A673 (cell line): ENCODE measurements at regions not wholly inside any gene's neighbourhood (a gene's known extent, or its start where the extent isn't known, plus 50 kb on each side); places are given as distances from the start of the nearest gene placed in this dataset.
A peak's percentile ranks its signal among the peaks of the same experiment; 100 is the strongest.

Source experiments
- BruUV-seq: library from RNA; stranded (reverse); fragments of 400-500 nt; replicated peaks from 2 replicates; lab custom pipeline; 2021; lab: Mats Ljungman, UMichigan
- CTCF ChIA-PET: fragments of 300-600 bp; sonication (Branson Sonifier 250); formaldehyde crosslinking; loops from one replicate; lab custom pipeline; 2022; ENCODE audit warnings: antibody characterized with exemption; lab: Charles Lee
- POLR2A ChIA-PET: fragments of 300-600 bp; sonication (Branson Sonifier 250); formaldehyde crosslinking; loops from one replicate; lab custom pipeline; 2022; ENCODE audit warnings: antibody characterized with exemption; ENCODE audit not compliant: low non-redundant PET; lab: Charles Lee
- DNase-seq: peaks from one replicate; pipeline ENCODE4 v3.0.0-alpha.2; 2015; ENCODE audit warnings: low spot score
- H3K27ac ChIP-seq: fragments of 200-600 bp; sonication (generic); 2 replicates; pipeline ENCODE4 v1.5.1; 2016; ENCODE audit warnings: mixed run types, low read depth, mild to moderate bottlenecking, mixed read lengths, antibody characterized with exemption, low read length; ENCODE audit not compliant: poor library complexity, severe bottlenecking
- H3K27me3 ChIP-seq: fragments of 200-600 bp; sonication (generic); replicated peaks from 2 replicates; pipeline ENCODE4 v1.6.1; 2017; ENCODE audit warnings: mixed run types, low read depth, mild to moderate bottlenecking, mixed read lengths, antibody characterized with exemption, low read length; ENCODE audit not compliant: insufficient read depth, poor library complexity
- H3K36me3 ChIP-seq: fragments of 200-600 bp; sonication (generic); 2 replicates; pipeline ENCODE4 v1.6.1; 2016; ENCODE audit warnings: mixed run types, mild to moderate bottlenecking, mixed read lengths, antibody characterized with exemption, low read length; ENCODE audit not compliant: insufficient read depth, poor library complexity, severe bottlenecking
- H3K4me1 ChIP-seq: fragments of 200-600 bp; sonication (generic); 2 replicates; pipeline ENCODE4 v1.6.1; 2017; ENCODE audit warnings: mixed run types, mild to moderate bottlenecking, mixed read lengths, antibody characterized with exemption, low read length; ENCODE audit not compliant: insufficient read depth, poor library complexity, severe bottlenecking
- H3K4me3 ChIP-seq: fragments of 200-600 bp; sonication (generic); 2 replicates; pipeline ENCODE4 v1.5.1; 2016; ENCODE audit warnings: low read depth, mixed run types, mild to moderate bottlenecking, mixed read lengths, low read length; ENCODE audit not compliant: poor library complexity, severe bottlenecking
- H3K9me3 ChIP-seq: fragments of 200-600 bp; sonication (generic); 2 replicates; pipeline ENCODE4 v1.6.1; 2016; ENCODE audit warnings: mixed run types, low read depth, mild to moderate bottlenecking, mixed read lengths, antibody characterized with exemption, low read length; ENCODE audit not compliant: poor library complexity, severe bottlenecking
- EZH2 ChIP-seq: fragments of 200-600 bp; sonication (generic); IDR thresholded peaks from 2 replicates; pipeline ENCODE4 v1.6.1; 2017; ENCODE audit warnings: borderline replicate concordance, low read depth, mild to moderate bottlenecking, mixed read lengths, antibody characterized with exemption, low read length; ENCODE audit not compliant: poor library complexity, severe bottlenecking
- intact Hi-C: fragments of 100-400 bp; cut with micrococcal nuclease; formaldehyde crosslinking; loops from one replicate; pipeline ENCODE4 v1.10.0; 2022; ENCODE audit not compliant: unreplicated experiment
- TF ChIP-seq, protein P1 (sequence below): fragments of 300-800, 200-600 bp; sonication (generic); conservative IDR thresholded peaks from 2 replicates; pipeline ENCODE4 v1.5.1; 2017; ENCODE audit warnings: low read depth, mild to moderate bottlenecking, antibody characterized with exemption, low read length, moderate library complexity, mixed read lengths

DNA sequence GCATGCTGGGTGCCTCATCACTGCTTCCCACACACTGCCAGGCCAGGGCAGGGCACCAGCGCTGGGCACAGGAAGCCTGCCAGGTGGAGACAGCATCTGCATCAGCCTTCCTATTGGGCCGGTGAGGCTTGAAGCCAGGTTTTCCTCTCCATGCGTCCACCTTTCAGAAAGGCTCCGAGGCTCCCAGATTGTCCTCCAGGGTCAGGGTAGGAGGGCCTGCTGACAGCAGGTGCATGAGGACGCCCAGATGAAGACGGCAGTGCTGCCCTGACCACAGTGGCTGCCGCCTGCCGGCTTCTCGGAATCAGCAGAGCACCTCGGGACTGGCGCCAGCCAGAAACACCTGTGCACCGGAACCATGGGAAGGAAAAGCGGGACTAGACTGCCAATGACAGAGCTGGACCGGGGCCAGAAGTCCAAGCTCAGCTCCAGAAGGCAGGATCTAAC lies 170.5 kb upstream of the CST7 start:
- peak overlapping the region; percentile 59 for H3K27ac ChIP-seq
- intact Hi-C loops: no loop called here
- CTCF ChIA-PET: no interaction called here
- BruUV-seq: no TSS peak
- no peak for DNase-seq
- no peak overlapping the region for H3K4me3 ChIP-seq
- no peaks in the 10 kb centered on the region for H3K36me3 ChIP-seq
- no peaks in the 10 kb centered on the region for H3K27me3 ChIP-seq
- H3K4me1 ChIP-seq: peaks cover 34% of the 10 kb centered on the region
- POLR2A ChIA-PET: no interaction called here
- no peak for TF ChIP-seq EZH2
- TF ChIP-seq, protein P1, sequence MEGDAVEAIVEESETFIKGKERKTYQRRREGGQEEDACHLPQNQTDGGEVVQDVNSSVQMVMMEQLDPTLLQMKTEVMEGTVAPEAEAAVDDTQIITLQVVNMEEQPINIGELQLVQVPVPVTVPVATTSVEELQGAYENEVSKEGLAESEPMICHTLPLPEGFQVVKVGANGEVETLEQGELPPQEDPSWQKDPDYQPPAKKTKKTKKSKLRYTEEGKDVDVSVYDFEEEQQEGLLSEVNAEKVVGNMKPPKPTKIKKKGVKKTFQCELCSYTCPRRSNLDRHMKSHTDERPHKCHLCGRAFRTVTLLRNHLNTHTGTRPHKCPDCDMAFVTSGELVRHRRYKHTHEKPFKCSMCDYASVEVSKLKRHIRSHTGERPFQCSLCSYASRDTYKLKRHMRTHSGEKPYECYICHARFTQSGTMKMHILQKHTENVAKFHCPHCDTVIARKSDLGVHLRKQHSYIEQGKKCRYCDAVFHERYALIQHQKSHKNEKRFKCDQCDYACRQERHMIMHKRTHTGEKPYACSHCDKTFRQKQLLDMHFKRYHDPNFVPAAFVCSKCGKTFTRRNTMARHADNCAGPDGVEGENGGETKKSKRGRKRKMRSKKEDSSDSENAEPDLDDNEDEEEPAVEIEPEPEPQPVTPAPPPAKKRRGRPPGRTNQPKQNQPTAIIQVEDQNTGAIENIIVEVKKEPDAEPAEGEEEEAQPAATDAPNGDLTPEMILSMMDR: no peak
- peaks cover 9% of the 10 kb centered on the region for H3K9me3 ChIP-seq

GRCh38 chr20:24779131-24779530 lies 169.9 kb upstream of the CST7 start:
- Histone ChIP-seq H3K27ac (peak overlapping the region; percentile 59), H3K27me3 (no peaks in the 10 kb centered on the region), H3K4me3 (no peak overlapping the region), H3K4me1 (peaks cover 34% of the 10 kb centered on the region), H3K36me3 (no peaks in the 10 kb centered on the region), H3K9me3 (peaks cover 9% of the 10 kb centered on the region)
- CTCF ChIA-PET: no interaction called here
- peak; percentile 60 for DNase-seq
- intact Hi-C loops: no loop called here
- BruUV-seq: no TSS peak
- POLR2A ChIA-PET: no interaction called here
- TF ChIP-seq, protein P1: no peak
- no peak for TF ChIP-seq EZH2

GRCh38 chr20:24779946-24780345 lies 169.1 kb upstream of the CST7 start:
- H3K27me3 ChIP-seq: no peaks in the 10 kb centered on the region
- BruUV-seq: no TSS peak
- peak overlapping the region; percentile 59 for H3K27ac ChIP-seq
- H3K36me3 ChIP-seq: no peaks in the 10 kb centered on the region
- TF ChIP-seq EZH2: no peak
- TF ChIP-seq, protein P1: no peak
- DNase-seq: no peak
- ChIA-PET POLR2A (no interaction called here), CTCF (no interaction called here)
- H3K4me1 ChIP-seq: peaks cover 34% of the 10 kb centered on the region
- no peak overlapping the region for H3K4me3 ChIP-seq
- intact Hi-C loops: loop anchor here (5.0 to 10.0 kb wide), 3 partner anchors 137 to 618 kb away; no protein-coding TSS in a partner anchor
- peaks cover 9% of the 10 kb centered on the region for H3K9me3 ChIP-seq
